ENCODE measurements at regions not wholly inside any gene's neighbourhood (a gene's known extent, or its start where the extent isn't known, plus 50 kb on each side); places are given as distances from the start of the nearest gene placed in this dataset.
"Not testable (repeated sequence)": the region's sequence is repeated elsewhere in the genome, so short reads cannot be mapped to it uniquely, and the experiment has no call there.

DNA sequence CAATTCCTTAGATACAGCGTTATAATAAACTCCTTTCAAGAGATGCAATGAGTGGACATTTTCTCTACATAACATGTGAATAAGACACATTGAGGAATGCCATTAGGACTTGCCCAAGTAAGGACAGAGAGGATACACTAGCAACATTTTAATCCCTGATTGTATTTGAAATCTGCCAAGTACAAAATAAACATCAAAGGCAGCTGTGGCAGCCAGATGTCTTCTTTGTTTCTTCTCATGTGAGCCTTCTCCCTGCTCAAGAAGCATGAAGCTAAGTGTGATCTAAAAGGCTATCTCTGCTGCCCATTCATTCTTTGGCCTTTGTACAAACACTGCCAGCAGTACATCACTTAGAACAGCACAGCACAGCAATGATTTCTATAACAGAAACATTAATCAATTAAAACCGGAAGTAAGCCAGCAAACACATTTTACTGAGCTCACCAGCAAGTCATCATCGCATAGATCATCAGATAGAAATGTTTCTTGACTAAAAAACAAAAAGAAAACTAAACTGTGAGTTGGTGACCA lies 364.0 kb downstream of the CNTN6 start:
- H3K27ac Mint-ChIP-seq, result no peak overlapping the region
- no peak for DNase-seq (ENCODE audit: low spot score)
- H3K27me3 Mint-ChIP-seq, result no peaks in the 10 kb centered on the region
- no peak overlapping the region for H3K4me3 Mint-ChIP-seq
- H3K9me3 Mint-ChIP-seq, result peaks cover 13% of the 10 kb centered on the region
- no peak for ATAC-seq
- peaks cover 4% of the 10 kb centered on the region for H3K36me3 Mint-ChIP-seq
- H3K4me1 Mint-ChIP-seq (ENCODE audit: low read depth in 2 of 2), result no peaks in the 10 kb centered on the region

DNA sequence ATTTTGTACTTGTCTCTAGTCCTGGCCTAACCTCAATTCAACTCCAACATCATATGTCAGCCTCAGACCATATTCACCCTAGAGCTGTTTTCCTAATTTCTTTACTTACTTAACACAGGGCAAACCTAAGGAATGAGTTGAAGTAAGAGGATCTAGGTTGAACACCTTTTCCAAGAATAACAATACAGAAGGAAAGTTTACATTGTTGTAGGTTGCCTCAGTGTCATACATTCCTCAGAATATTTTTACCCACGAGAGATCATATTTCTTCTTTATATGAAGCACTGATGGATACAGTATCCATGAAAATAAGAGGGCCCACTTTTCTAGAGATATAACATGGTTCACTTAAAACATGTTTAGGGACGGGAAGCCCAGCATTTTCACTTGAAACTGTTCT lies 369.5 kb downstream of the CNTN6 start:
- ATAC-seq (no peak), DNase-seq (ENCODE audit: low spot score) (no peak)
- no peaks in the 10 kb centered on the region for H3K36me3 Mint-ChIP-seq
- no peaks in the 10 kb centered on the region for H3K4me1 Mint-ChIP-seq (ENCODE audit: low read depth in 2 of 2)
- H3K27ac Mint-ChIP-seq, result no peak overlapping the region
- H3K9me3 Mint-ChIP-seq, result peaks cover 10% of the 10 kb centered on the region
- H3K27me3 Mint-ChIP-seq, result no peaks in the 10 kb centered on the region
- H3K4me3 Mint-ChIP-seq, result no peak overlapping the region

DNA sequence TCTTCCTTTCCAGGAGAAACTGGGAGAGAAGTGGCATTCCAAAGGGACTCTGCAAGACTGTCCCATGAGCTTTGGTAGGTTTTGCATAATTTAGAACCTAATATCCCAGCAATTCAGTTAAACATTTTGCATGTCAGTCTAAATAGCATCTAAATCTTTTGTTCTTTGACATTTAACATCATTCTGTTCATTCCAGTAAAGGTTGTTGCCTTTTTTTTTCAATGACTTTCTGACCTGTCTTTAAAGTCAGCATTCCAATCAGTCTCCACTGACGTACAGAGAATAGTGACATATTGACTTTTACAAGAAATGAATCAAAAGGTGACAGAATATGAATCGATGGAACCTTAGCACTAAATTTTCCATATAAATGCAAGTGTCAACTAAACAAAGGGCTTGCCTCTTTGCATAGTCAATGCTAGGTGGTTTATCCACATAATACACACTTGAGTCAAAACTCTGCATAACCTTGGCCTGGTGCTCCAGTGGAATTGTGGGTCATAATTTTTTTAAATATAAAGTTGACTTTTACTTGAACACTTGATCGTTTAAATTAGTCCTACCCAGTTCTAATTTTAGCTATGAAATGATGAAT lies 370.1 kb downstream of the CNTN6 start:
- no peak for ATAC-seq

DNA sequence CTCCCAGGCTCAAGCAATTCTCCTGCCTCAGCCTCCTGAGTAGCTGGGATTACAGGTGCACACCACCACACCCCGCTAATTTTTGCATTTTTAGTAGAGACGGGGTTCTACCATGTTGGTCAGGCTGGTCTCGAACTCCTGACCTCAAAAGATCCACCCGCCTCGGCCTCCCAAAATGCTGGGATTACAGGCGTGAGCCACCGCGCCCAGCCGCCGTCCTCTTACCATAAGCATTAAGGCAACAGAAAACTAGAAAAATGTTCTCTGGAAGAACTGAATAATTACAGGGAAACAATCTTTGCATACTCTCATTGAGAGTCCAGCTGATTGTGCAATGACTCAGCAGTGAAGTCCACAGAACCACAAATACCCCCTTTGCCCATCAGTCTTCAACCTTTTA lies 372.3 kb downstream of the CNTN6 start:
- not testable (repeated sequence) for H3K27me3 Mint-ChIP-seq; H3K4me1 Mint-ChIP-seq (ENCODE audit: low read depth in 2 of 2); H3K27ac Mint-ChIP-seq

More for the DNA sequence above, 370.1 kb downstream of the CNTN6 start:
- DNase-seq (ENCODE audit: low spot score), result no peak
- no peaks in the 10 kb centered on the region for H3K4me1 Mint-ChIP-seq (ENCODE audit: low read depth in 2 of 2)
- H3K27ac Mint-ChIP-seq, result no peak overlapping the region
- H3K4me3 Mint-ChIP-seq, result no peak overlapping the region
- no peaks in the 10 kb centered on the region for H3K36me3 Mint-ChIP-seq
- H3K27me3 Mint-ChIP-seq, result no peaks in the 10 kb centered on the region
- H3K9me3 Mint-ChIP-seq, result peaks cover 10% of the 10 kb centered on the region

DNA sequence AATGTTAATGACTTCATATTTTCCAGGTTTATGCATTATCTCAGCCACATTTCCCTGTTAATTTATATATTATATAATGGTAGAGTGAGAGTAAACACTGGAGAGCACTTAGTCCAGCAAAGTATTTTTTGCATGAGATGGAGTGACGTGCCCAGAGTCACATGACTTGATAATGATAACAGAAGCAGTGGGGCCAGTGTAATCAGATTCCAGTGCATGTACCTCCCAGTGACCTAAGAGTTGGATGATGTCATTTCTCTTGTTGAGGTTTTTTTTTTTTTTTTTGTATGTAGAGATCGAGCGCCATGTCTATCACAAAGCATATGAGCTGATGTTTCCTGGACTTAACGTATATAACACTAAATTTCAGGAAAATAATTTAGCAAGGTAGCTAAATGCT lies 375.3 kb downstream of the CNTN6 start:
- peaks cover 2% of the 10 kb centered on the region for H3K9me3 Mint-ChIP-seq
- no peak for ATAC-seq
- no peak overlapping the region for H3K4me3 Mint-ChIP-seq
- H3K4me1 Mint-ChIP-seq (ENCODE audit: low read depth in 2 of 2), result no peaks in the 10 kb centered on the region
- H3K27ac Mint-ChIP-seq, result no peak overlapping the region
- H3K36me3 Mint-ChIP-seq, result no peaks in the 10 kb centered on the region
- H3K27me3 Mint-ChIP-seq, result no peaks in the 10 kb centered on the region
- no peak for DNase-seq (ENCODE audit: low spot score)

More for the DNA sequence above, 372.3 kb downstream of the CNTN6 start:
- H3K9me3 Mint-ChIP-seq; H3K36me3 Mint-ChIP-seq; ATAC-seq; DNase-seq (ENCODE audit: low spot score); H3K4me3 Mint-ChIP-seq: not testable (repeated sequence)

DNA sequence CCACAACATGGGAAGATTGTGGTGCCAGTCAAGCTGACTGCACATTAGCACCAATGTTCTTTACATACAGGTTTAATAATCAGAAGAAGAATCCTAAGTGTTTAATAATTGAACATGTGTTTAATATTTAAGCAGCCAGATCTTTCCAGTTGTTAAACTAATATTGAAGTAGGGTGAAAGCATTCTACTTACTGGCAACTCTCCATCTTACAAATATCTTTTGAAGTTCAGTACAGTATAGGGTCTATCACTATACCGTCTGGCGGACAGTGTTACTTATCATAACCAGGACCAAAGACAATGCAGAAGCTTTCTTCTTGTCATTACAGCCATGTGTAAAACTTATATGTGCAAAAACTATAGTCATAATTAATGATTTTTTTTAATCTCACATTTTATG lies 376.4 kb downstream of the CNTN6 start:
- Mint-ChIP-seq H3K4me3 (no peak overlapping the region), H3K27ac (no peak overlapping the region), H3K27me3 (no peaks in the 10 kb centered on the region), H3K36me3 (no peaks in the 10 kb centered on the region), H3K4me1 (ENCODE audit: low read depth in 2 of 2) (no peaks in the 10 kb centered on the region), H3K9me3 (peaks cover 5% of the 10 kb centered on the region)
- DNase-seq (ENCODE audit: low spot score) (no peak), ATAC-seq (no peak)

DNA sequence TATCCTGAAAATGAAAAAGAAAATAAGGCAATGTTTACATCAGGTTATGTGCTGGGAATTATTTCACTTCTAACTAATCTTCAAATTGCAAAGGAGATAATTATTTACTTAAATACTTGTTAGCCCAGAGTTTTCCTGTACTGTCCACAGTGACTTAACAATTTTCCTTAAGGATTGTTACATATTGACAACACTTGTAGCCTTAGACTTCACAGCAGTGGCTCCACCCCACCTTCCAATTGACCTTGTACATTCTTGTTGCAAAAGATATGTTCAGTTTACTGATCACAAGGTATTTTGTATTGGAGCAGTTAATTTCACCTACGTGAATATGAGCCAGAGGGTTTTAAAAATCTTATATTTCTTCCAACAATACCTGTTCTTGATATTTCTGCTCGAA lies 376.9 kb downstream of the CNTN6 start:
- peaks cover 7% of the 10 kb centered on the region for H3K9me3 Mint-ChIP-seq
- H3K4me3 Mint-ChIP-seq, result no peak overlapping the region
- no peaks in the 10 kb centered on the region for H3K36me3 Mint-ChIP-seq
- H3K27ac Mint-ChIP-seq, result no peak overlapping the region
- no peak for ATAC-seq
- H3K27me3 Mint-ChIP-seq, result no peaks in the 10 kb centered on the region
- DNase-seq (ENCODE audit: low spot score), result no peak
- H3K4me1 Mint-ChIP-seq (ENCODE audit: low read depth in 2 of 2), result no peaks in the 10 kb centered on the region

DNA sequence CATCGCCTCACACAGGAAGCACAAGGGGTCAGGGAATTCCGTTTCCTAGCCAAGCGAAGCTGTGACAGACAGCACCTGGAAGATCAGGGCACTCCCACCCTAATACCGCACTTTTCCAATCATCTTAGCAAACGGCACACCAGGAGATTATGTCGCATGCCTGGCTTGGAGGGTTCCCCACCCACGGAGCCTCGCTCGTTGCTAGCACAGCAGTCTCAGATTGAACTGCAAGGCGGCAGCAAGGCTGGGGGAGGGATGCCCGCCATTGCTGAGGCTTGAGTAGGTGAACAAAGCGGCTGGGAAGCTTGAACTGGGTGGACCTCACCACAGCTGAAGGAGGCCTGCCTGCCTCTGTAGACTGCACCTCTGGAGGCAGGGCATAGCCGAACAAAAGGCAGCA lies 384.8 kb downstream of the CNTN6 start:
- H3K4me1 Mint-ChIP-seq (ENCODE audit: low read depth in 2 of 2), result no peaks in the 10 kb centered on the region
- no peak overlapping the region for H3K4me3 Mint-ChIP-seq

DNA sequence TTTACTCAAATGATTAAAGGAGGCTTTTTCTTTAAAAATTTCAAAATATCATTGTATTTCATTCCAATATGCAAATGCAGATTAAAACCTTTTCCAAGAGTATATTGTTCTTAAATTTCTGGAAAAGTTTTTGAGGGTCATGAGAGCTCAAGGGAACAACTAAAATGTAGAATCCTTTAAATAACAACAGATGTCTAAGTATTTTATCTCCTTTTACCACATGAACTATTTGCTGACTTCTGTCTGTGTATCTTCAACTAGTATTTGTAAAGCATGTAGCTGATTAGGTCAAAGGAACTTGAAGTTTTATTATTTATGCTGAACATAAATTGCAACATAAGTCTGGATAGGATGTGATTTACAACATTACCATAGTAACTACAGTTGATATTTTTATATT lies 402.6 kb downstream of the CNTN6 start:
- ATAC-seq (no peak), DNase-seq (ENCODE audit: low spot score) (no peak)
- no peak overlapping the region for H3K27ac Mint-ChIP-seq
- no peak overlapping the region for H3K4me3 Mint-ChIP-seq
- H3K4me1 Mint-ChIP-seq (ENCODE audit: low read depth in 2 of 2), result no peaks in the 10 kb centered on the region
- H3K27me3 Mint-ChIP-seq, result no peaks in the 10 kb centered on the region
- no peaks in the 10 kb centered on the region for H3K36me3 Mint-ChIP-seq
- peaks cover 16% of the 10 kb centered on the region for H3K9me3 Mint-ChIP-seq

More for the DNA sequence above, 384.8 kb downstream of the CNTN6 start:
- Mint-ChIP-seq H3K36me3 (peaks cover 11% of the 10 kb centered on the region), H3K9me3 (peaks cover 26% of the 10 kb centered on the region), H3K27ac (no peak overlapping the region), H3K27me3 (no peaks in the 10 kb centered on the region)
- DNase-seq (ENCODE audit: low spot score) (no peak), ATAC-seq (no peak)

DNA sequence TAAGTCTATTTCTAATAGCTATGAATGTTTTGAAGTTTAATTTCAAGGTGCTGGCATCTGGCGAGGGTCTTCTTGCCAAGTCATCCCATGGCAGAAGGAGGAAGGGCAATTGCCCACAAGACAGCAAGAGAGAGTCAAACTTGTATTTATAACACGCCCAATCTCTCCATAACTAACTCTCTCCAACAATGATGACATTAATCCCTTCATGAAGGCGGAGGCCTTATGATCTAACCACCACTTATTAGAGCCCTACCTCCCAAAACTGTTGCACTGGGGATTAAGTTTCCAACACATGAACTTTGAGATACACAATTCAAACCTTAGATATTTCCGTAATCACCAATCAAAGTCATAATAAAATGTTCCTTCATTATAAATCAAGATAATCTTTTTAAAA lies 406.9 kb downstream of the CNTN6 start:
- peaks cover 5% of the 10 kb centered on the region for H3K36me3 Mint-ChIP-seq
- no peaks in the 10 kb centered on the region for H3K4me1 Mint-ChIP-seq (ENCODE audit: low read depth in 2 of 2)
- no peaks in the 10 kb centered on the region for H3K27me3 Mint-ChIP-seq
- ATAC-seq (no peak), DNase-seq (ENCODE audit: low spot score) (no peak)
- H3K9me3 Mint-ChIP-seq, result peaks cover 9% of the 10 kb centered on the region
- no peak overlapping the region for H3K27ac Mint-ChIP-seq
- H3K4me3 Mint-ChIP-seq, result no peak overlapping the region

DNA sequence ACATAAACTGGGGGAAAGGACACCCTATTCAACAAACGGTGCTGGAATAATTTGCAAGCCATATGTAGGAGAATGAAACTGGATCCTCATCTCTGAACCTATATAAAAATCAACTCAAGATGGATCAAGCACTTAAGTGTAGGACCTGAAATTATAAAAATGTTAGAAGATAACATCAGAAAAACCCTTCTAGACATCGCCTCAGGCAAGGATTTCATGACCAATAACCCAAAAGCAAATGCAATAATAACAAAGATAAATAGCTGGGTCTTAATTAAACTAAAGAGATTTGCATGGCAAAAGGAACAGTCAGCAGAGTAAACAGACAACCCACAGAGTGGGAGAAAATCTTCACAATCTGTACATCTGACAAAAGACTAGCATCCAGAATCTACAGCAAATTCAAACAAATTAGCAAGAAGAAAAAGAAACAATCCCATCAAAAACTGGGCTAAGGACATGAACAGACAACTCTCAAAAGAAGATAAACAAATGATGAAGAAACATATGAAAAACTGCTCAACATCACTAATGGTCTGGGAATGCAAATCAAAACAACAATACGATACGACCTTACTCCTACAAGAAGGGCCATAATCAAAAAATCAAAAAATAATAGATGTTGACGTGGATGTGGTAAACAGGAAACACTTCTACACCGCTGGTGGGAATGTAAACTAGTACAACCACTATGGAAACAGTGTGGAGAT lies 408.7 kb downstream of the CNTN6 start:
- Mint-ChIP-seq H3K27ac (no peak overlapping the region), H3K36me3 (peaks cover 5% of the 10 kb centered on the region), H3K4me1 (ENCODE audit: low read depth in 2 of 2) (no peaks in the 10 kb centered on the region), H3K4me3 (no peak overlapping the region), H3K27me3 (no peaks in the 10 kb centered on the region), H3K9me3 (peaks cover 9% of the 10 kb centered on the region)
- no peak for DNase-seq (ENCODE audit: low spot score)
- ATAC-seq, result no peak

DNA sequence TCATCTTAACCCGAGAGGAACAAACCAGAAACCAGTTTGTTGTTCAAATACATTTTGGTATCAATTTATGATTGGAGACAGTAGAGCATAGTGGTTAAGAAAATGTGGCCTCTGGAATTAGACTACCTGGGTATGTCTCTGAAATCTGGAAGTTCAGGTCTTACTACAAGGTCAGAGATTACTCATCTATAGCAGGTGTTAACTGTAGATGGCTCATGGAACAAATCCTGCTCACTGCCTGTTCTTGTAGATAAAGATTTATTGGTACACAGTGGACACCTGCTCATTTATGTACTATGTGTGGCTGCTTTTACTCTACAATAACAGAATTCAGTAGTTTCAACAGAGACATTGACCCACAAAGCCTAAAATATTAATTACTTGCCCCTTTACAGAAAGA lies 413.3 kb downstream of the CNTN6 start:
- no peak for ATAC-seq
- Mint-ChIP-seq H3K36me3 (peaks cover 3% of the 10 kb centered on the region), H3K9me3 (peaks cover 8% of the 10 kb centered on the region)

DNA sequence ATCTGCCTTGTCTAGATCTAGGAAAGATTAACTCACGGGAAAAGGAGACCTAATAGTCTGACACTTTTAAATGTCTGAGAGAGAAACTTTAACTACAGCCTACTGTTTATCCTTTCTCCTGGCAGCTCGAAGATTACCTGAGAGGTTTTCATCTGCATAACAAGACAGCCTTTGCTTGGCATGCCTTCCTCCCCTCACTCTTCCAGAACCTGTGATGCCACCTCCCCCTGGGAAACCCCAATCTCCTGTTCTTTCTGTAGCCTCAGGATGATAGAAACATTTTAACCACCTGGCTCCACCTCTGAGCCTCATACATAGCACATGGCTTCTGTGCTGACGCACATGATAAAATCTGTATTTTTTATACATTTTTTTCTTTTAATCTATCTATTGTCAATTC lies 420.8 kb downstream of the CNTN6 start:
- no peak overlapping the region for H3K4me3 Mint-ChIP-seq
- H3K27me3 Mint-ChIP-seq, result no peaks in the 10 kb centered on the region
- no peaks in the 10 kb centered on the region for H3K4me1 Mint-ChIP-seq (ENCODE audit: low read depth in 2 of 2)
- no peak for DNase-seq (ENCODE audit: low spot score)
- H3K9me3 Mint-ChIP-seq, result peaks cover 15% of the 10 kb centered on the region
- H3K27ac Mint-ChIP-seq, result no peak overlapping the region
- ATAC-seq, result no peak
- no peaks in the 10 kb centered on the region for H3K36me3 Mint-ChIP-seq

More for the DNA sequence above, 413.3 kb downstream of the CNTN6 start:
- H3K4me1 Mint-ChIP-seq (ENCODE audit: low read depth in 2 of 2), result no peaks in the 10 kb centered on the region
- no peak overlapping the region for H3K27ac Mint-ChIP-seq
- no peak overlapping the region for H3K4me3 Mint-ChIP-seq
- no peaks in the 10 kb centered on the region for H3K27me3 Mint-ChIP-seq
- DNase-seq (ENCODE audit: low spot score), result no peak

DNA sequence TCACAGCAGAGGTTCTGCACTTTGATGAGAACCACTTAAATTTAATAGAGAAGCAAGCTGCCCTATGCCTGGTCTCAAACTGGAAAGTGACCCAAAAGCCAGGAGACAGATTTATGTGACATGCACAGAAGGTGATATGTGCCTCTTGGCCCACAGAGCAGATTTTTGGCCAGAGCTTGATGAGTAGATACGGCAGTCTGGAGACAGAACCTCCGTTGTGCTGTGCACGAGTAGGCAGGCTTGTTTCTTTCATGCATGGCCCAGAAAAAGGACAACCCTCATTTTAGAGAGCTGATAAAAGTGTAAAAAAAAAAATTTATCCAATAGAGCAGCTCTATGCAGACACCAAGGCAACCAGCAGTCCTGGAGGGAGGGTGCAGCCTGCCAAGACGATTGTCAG lies 423.1 kb downstream of the CNTN6 start:
- Mint-ChIP-seq H3K27me3 (no peaks in the 10 kb centered on the region), H3K9me3 (peaks cover 14% of the 10 kb centered on the region), H3K36me3 (no peaks in the 10 kb centered on the region), H3K4me3 (no peak overlapping the region), H3K4me1 (ENCODE audit: low read depth in 2 of 2) (no peaks in the 10 kb centered on the region), H3K27ac (no peak overlapping the region)
- DNase-seq (ENCODE audit: low spot score) (no peak), ATAC-seq (no peak)

All from natural killer cell treated with Interleukin-12 subunit alpha and Interleukin-12 subunit beta and Interleukin-15 and Interleukin-18, amount 100 ng/mL, for 72 hours (primary cell).